H1 (cell line): ENCODE measurements at regions not wholly inside any gene's neighbourhood (a gene's known extent, or its start where the extent isn't known, plus 50 kb on each side); places are given as distances from the start of the nearest gene placed in this dataset.

Experiments used
- CTCF ChIA-PET: fragments of 300-600 bp; sonication (Branson Sonifier 250); formaldehyde crosslinking; loops from one replicate; lab custom pipeline; 2021; ENCODE audit not compliant: partially characterized antibody; lab: Charles Lee
- POLR2A ChIA-PET: fragments of 300-600 bp; sonication (Branson Sonifier 250); formaldehyde crosslinking; loops from one replicate; lab custom pipeline; 2021; ENCODE audit warnings: inconsistent platforms; ENCODE audit not compliant: partially characterized antibody; lab: Charles Lee
- DNase-seq, 2 experiments: peaks; one replicate each; pipeline versions ENCODE4 v3.0.0 to v3.0.0-alpha.2; 2010 to 2022; ENCODE audit warnings: low spot score in 2 of 2, low read depth in 1 of 2, mixed read lengths in 1 of 2
- FAIRE-seq: peaks from 2 replicates; lab custom pipeline; 2011; peaks lifted over from hg19 to GRCh38; lab: Jason Lieb, UNC
- H2AFZ ChIP-seq: 2 replicates; pipeline ENCODE4 v1.8.1; 2012; ENCODE audit warnings: low read length, inconsistent platforms
- H2AK5ac ChIP-seq: 2 replicates; pipeline ENCODE4 v1.6.1; 2013; ENCODE audit warnings: low read depth, low read length
- H2BK120ac ChIP-seq: replicated peaks from 2 replicates; pipeline ENCODE3; 2013; ENCODE audit warnings: low read depth, low read length, inconsistent platforms
- H2BK12ac ChIP-seq: 2 replicates; pipeline ENCODE4 v1.6.1; 2013; ENCODE audit warnings: low read depth, low read length
- H2BK15ac ChIP-seq: 2 replicates; pipeline ENCODE4 v1.6.1; 2013; ENCODE audit warnings: low read length
- H2BK20ac ChIP-seq: 2 replicates; pipeline ENCODE4 v1.6.1; 2013; ENCODE audit warnings: low read length
- H2BK5ac ChIP-seq: 2 replicates; pipeline ENCODE4 v1.6.1; 2013; ENCODE audit warnings: low read depth, low read length
- H3K14ac ChIP-seq: 2 replicates; pipeline ENCODE4 v1.6.1; 2013; ENCODE audit warnings: inconsistent platforms; ENCODE audit not compliant: insufficient read length
- H3K18ac ChIP-seq: 2 replicates; pipeline ENCODE4 v1.6.1; 2013; ENCODE audit warnings: low read length; ENCODE audit errors: extremely low read depth
- H3K23ac ChIP-seq: 2 replicates; pipeline ENCODE4 v1.6.1; 2013; ENCODE audit warnings: inconsistent platforms; ENCODE audit not compliant: insufficient read length
- H3K23me2 ChIP-seq: 2 replicates; pipeline ENCODE4 v1.6.1; 2013; ENCODE audit warnings: low read depth, low read length
- H3K27ac ChIP-seq: 2 replicates; pipeline ENCODE4 v1.6.1; 2011; ENCODE audit warnings: low read depth, low read length, inconsistent platforms
- H3K27me3 ChIP-seq, 4 experiments: replicated peaks in 1 of 4; 1 replicate in 1 of 4; 2 replicates in 3 of 4; pipeline versions ENCODE4 v1.6.1 to v1.8.1; 2011 to 2013; ENCODE audit warnings: low read length in 3 of 4, mild to moderate bottlenecking in 3 of 4, inconsistent platforms in 2 of 4, mixed read lengths in 2 of 4, moderate library complexity in 1 of 4; ENCODE audit not compliant: control insufficient read depth in 3 of 4, insufficient read depth in 3 of 4; ENCODE audit errors: extremely low read depth in 1 of 4
- H3K36me3 ChIP-seq, 4 experiments: 2 replicates each; pipeline versions ENCODE4 v1.6.1 to v1.8.1; 2011 to 2013; ENCODE audit warnings: mild to moderate bottlenecking in 4 of 4, low read length in 3 of 4, moderate library complexity in 2 of 4, control low read depth in 1 of 4, inconsistent platforms in 1 of 4; ENCODE audit not compliant: insufficient read depth in 4 of 4, control insufficient read depth in 2 of 4
- H3K4ac ChIP-seq: replicated peaks from 2 replicates; pipeline ENCODE3; 2013; ENCODE audit warnings: low read length, low read depth, mixed read lengths, inconsistent platforms; ENCODE audit not compliant: insufficient read length
- H3K4me1 ChIP-seq, 4 experiments: replicated peaks in 1 of 4; 1 replicate in 1 of 4; 2 replicates in 3 of 4; pipeline versions ENCODE4 v1.6.1 to v1.8.1; 2011 to 2013; ENCODE audit warnings: low read length in 3 of 4, inconsistent platforms in 2 of 4, mixed read lengths in 1 of 4; ENCODE audit not compliant: insufficient read depth in 4 of 4, control insufficient read depth in 3 of 4
- H3K4me2 ChIP-seq, 2 experiments: 2 replicates each; pipeline versions ENCODE4 v1.6.1 to v1.8.1; 2011 to 2013; ENCODE audit warnings: low read depth in 2 of 2, low read length in 2 of 2, control low read depth in 1 of 2, inconsistent platforms in 1 of 2, mild to moderate bottlenecking in 1 of 2; ENCODE audit not compliant: insufficient read depth in 1 of 2
- H3K4me3 ChIP-seq, 4 experiments: fragments of 200-600, 300-600 bp in 1 of 4; sonication (generic), shearing (Covaris generic), sonication (Bioruptor Twin) in 1 of 4; 2 replicates each; pipeline versions ENCODE4 v1.5.1 to v1.8.1; 2011 to 2016; ENCODE audit warnings: low read length in 4 of 4, low read depth in 3 of 4, control low read depth in 2 of 4, inconsistent platforms in 2 of 4, mild to moderate bottlenecking in 2 of 4, mixed read lengths in 1 of 4, moderate library complexity in 1 of 4; ENCODE audit not compliant: insufficient read depth in 2 of 4; ENCODE audit errors: extremely low read depth in 1 of 4
- H3K56ac ChIP-seq: replicated peaks from 2 replicates; pipeline ENCODE3; 2013; ENCODE audit warnings: low read depth, mild to moderate bottlenecking, mixed read lengths, low read length, inconsistent platforms; ENCODE audit not compliant: insufficient read length
- H3K79me1 ChIP-seq: 2 replicates; pipeline ENCODE4 v1.6.1; 2013; ENCODE audit warnings: low read depth, low read length, control low read depth
- H3K79me2 ChIP-seq, 2 experiments: 2 replicates each; pipeline versions ENCODE4 v1.6.1 to v1.8.1; 2012 to 2013; ENCODE audit warnings: low read length in 2 of 2, mild to moderate bottlenecking in 2 of 2, inconsistent platforms in 1 of 2; ENCODE audit not compliant: insufficient read depth in 2 of 2, control insufficient read depth in 1 of 2
- H3K9ac ChIP-seq, 4 experiments: replicated peaks in 1 of 4; 1 replicate in 1 of 4; 2 replicates in 3 of 4; pipeline versions ENCODE4 v1.6.1 to v1.8.1; 2011 to 2013; ENCODE audit warnings: low read depth in 3 of 4, low read length in 3 of 4, control low read depth in 2 of 4, mild to moderate bottlenecking in 2 of 4, moderate library complexity in 2 of 4, inconsistent platforms in 1 of 4; ENCODE audit errors: extremely low read depth in 1 of 4
- H3K9me3 ChIP-seq, 2 experiments: 2 replicates each; pipeline versions ENCODE4 v1.6.1 to v1.8.1; 2012 to 2013; ENCODE audit warnings: mild to moderate bottlenecking in 2 of 2, moderate library complexity in 2 of 2, control low read depth in 1 of 2, inconsistent platforms in 1 of 2, low read depth in 1 of 2, low read length in 1 of 2, mixed read lengths in 1 of 2; ENCODE audit not compliant: insufficient read depth in 2 of 2
- H4K20me1 ChIP-seq, 2 experiments: replicated peaks in 1 of 2; 2 replicates each; pipeline versions ENCODE3 to v1.8.1; 2011 to 2013; ENCODE audit warnings: inconsistent platforms in 2 of 2, low read length in 2 of 2, mild to moderate bottlenecking in 1 of 2; ENCODE audit not compliant: insufficient read depth in 2 of 2, control insufficient read depth in 1 of 2
- H4K5ac ChIP-seq: 2 replicates; pipeline ENCODE4 v1.6.1; 2013; ENCODE audit warnings: low read length, low read depth, mixed read lengths, inconsistent platforms; ENCODE audit not compliant: insufficient read length
- H4K8ac ChIP-seq: 2 replicates; pipeline ENCODE4 v1.8.0; 2013; ENCODE audit warnings: mild to moderate bottlenecking, moderate library complexity, low read length, inconsistent platforms; ENCODE audit not compliant: insufficient read depth; ENCODE audit errors: extremely low read depth
- H4K91ac ChIP-seq: replicated peaks from 2 replicates; pipeline ENCODE3; 2013; ENCODE audit warnings: low read length, mixed read lengths, inconsistent platforms; ENCODE audit not compliant: insufficient read length
- ASH2L ChIP-seq: fragments of 200-600, 300-600 bp; sonication (generic); IDR thresholded peaks from one replicate; pipeline ENCODE4 v1.7.1; 2017; ENCODE audit warnings: low read length
- CBX5 ChIP-seq: fragments of 300-800, 300-1000 bp; sonication (generic); IDR thresholded peaks from 2 replicates; pipeline ENCODE4 v1.7.1; 2016; ENCODE audit warnings: antibody characterized with exemption, low read length, low read depth
- CHD1 ChIP-seq: IDR thresholded peaks from 2 replicates; pipeline ENCODE4 v1.6.1; 2012; ENCODE audit warnings: low read depth, low read length, improper control_type of control experiment
- CTBP2 ChIP-seq: IDR thresholded peaks from 2 replicates; pipeline ENCODE4 v1.7.0; 2011; ENCODE audit warnings: borderline replicate concordance, mild to moderate bottlenecking, moderate library complexity, mixed read lengths, low read length; ENCODE audit not compliant: insufficient read depth, insufficient read length
- GTF2F1 ChIP-seq: IDR thresholded peaks from 2 replicates; pipeline ENCODE4 v1.6.1; 2012; ENCODE audit warnings: low read depth, low read length, improper control_type of control experiment, borderline replicate concordance
- HDAC6 ChIP-seq: IDR thresholded peaks from one replicate; pipeline ENCODE4 v1.7.1; 2012; ENCODE audit warnings: low read depth, mild to moderate bottlenecking, inconsistent platforms, low read length, moderate library complexity
- KDM4A ChIP-seq: IDR thresholded peaks from one replicate; pipeline ENCODE4 v1.7.1; 2012; ENCODE audit warnings: low read depth, mild to moderate bottlenecking, moderate library complexity, low read length, inconsistent platforms; ENCODE audit not compliant: severe bottlenecking
- MAFK ChIP-seq: IDR thresholded peaks from 2 replicates; pipeline ENCODE4 v1.6.1; 2012; ENCODE audit warnings: low read depth, mild to moderate bottlenecking, improper control_type of control experiment, low read length
- NRF1 ChIP-seq: IDR thresholded peaks from 2 replicates; pipeline ENCODE4 v1.6.1; 2011; ENCODE audit warnings: mild to moderate bottlenecking, low read depth, low read length, improper control_type of control experiment
- SIN3A ChIP-seq, 2 experiments: IDR thresholded peaks in 1 of 2; conservative IDR thresholded peaks in 1 of 2; 2 replicates each; pipeline ENCODE4 v1.6.1; 2011 to 2012; ENCODE audit warnings: low read length in 2 of 2, improper control_type of control experiment in 1 of 2, low read depth in 1 of 2, mild to moderate bottlenecking in 1 of 2
- YY1 ChIP-seq: IDR thresholded peaks from 2 replicates; pipeline ENCODE4 v1.6.1; 2011; ENCODE audit warnings: low read depth, mild to moderate bottlenecking, low read length
- WGBS, 2 experiments: shearing (Covaris generic) in 1 of 2; methylation state at CpG; one replicate each; pipeline versions ENCODE4 v1.1.6 to v1.1.7; 2013 to 2015; ENCODE audit warnings: low lambda C conversion rate in 2 of 2, mixed read lengths in 2 of 2, inconsistent platforms in 1 of 2, low coverage in 1 of 2, missing lambda C conversion rate in 1 of 2; ENCODE audit not compliant: insufficient replicate concordance in 2 of 2, insufficient coverage in 1 of 2, insufficient read length in 1 of 2; ENCODE audit errors: extremely low coverage in 1 of 2, missing lambda C conversion rate in 1 of 2; 5-methylcytosine and 5-hydroxymethylcytosine counted together
- TF ChIP-seq, protein P1 (sequence below): IDR thresholded peaks from 2 replicates; pipeline ENCODE4 v1.6.1; 2012; ENCODE audit warnings: inconsistent platforms
- TF ChIP-seq, protein P2 (sequence below): IDR thresholded peaks from 2 replicates; pipeline ENCODE4 v1.6.1; 2011; ENCODE audit warnings: low read depth, mild to moderate bottlenecking, low read length; ENCODE audit not compliant: insufficient read depth

DNA sequence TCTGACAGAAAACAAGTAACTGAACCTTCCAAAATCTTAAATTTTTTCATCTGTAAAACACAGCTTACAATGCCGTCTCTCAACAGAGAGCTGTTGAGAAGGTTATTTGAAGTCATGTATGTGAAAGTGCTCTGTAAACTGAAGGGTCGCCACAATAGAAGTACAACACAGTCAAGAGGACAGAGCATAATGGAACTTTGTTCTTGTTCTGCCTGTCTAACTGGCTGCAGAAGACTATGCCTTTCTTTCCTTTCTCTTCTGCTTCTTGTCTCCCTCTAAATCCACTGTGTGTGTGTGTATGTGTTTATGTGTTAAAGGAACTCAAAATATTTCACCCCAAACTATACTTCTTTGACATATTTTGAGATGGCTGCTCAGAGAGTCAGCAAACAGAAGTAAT lies 365.8 kb upstream of the RND3 start:
- Histone ChIP-seq H3K27ac (no peak overlapping the region), H2BK5ac (no peak overlapping the region), H3K4me2 (no peak overlapping the region), H2AK5ac (no peak overlapping the region), H3K79me2 (no peaks in the 10 kb centered on the region), H3K79me1 (no peaks in the 10 kb centered on the region), H4K8ac (no peak overlapping the region), H4K20me1 (no peaks in the 10 kb centered on the region), H3K4me1 (peaks cover 0 to 5% (median 0%) of the 10 kb centered on the region in 4 experiments; a peak in 1 of 7 replicates), H2BK20ac (peak overlapping the region; percentile 62; the same call in 1 of the 2 replicates), H2BK12ac (no peak overlapping the region), H3K27me3 (no peaks in the 10 kb centered on the region), H3K56ac (no peak overlapping the region), H4K91ac (no peak overlapping the region), H3K4me3 (no peak overlapping the region), H3K18ac (no peak overlapping the region), H3K23me2 (no peaks in the 10 kb centered on the region), H3K36me3 (peaks cover 0 to 6% (median 0%) of the 10 kb centered on the region in 4 experiments; a peak in 1 of 8 replicates), H3K4ac (no peak overlapping the region), H2AFZ (no peak overlapping the region), H4K5ac (no peak overlapping the region), H2BK15ac (no peak overlapping the region), H3K9ac (no peak overlapping the region), H2BK120ac (no peak overlapping the region), H3K23ac (no peak overlapping the region), H3K14ac (no peak overlapping the region), H3K9me3 (peaks cover 5 to 11% of the 10 kb centered on the region in 2 experiments; a peak in 3 of 4 replicates)
- WGBS, 2 experiments, result 97% methylated on average over 2 of the region's 2 CpGs; no CpG with 5 or more reads in 1 of the 2 experiments
- TF ChIP-seq, protein P1, sequence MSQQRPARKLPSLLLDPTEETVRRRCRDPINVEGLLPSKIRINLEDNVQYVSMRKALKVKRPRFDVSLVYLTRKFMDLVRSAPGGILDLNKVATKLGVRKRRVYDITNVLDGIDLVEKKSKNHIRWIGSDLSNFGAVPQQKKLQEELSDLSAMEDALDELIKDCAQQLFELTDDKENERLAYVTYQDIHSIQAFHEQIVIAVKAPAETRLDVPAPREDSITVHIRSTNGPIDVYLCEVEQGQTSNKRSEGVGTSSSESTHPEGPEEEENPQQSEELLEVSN, result no peak
- TF ChIP-seq GTF2F1 (no peak), YY1 (no peak), CHD1 (no peak), NRF1 (no peak), KDM4A (no peak), ASH2L (no peak), MAFK (no peak), SIN3A (conservative IDR thresholded peaks at IDR 0.05 in 1 of 2, IDR thresholded peaks at IDR 0.05 in 1 of 2; ENCODE audit: low read depth in 1 of 2, low read length in 2 of 2) (no peak), CBX5 (no peak), CTBP2 (no peak), HDAC6 (no peak)
- TF ChIP-seq, protein P2, sequence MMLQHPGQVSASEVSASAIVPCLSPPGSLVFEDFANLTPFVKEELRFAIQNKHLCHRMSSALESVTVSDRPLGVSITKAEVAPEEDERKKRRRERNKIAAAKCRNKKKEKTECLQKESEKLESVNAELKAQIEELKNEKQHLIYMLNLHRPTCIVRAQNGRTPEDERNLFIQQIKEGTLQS, result no peak
- DNase-seq, result no peak
- FAIRE-seq, result no peak
- ChIA-PET CTCF (interaction anchor here (1.6 kb wide), 1 partner anchor 9 kb away, joined by 8 read pairs; no protein-coding TSS in a partner anchor), POLR2A (no interaction called here)
